ENCODE measurements at regions not wholly inside any gene's neighbourhood (a gene's known extent, or its start where the extent isn't known, plus 50 kb on each side); places are given as distances from the start of the nearest gene placed in this dataset.

DNA sequence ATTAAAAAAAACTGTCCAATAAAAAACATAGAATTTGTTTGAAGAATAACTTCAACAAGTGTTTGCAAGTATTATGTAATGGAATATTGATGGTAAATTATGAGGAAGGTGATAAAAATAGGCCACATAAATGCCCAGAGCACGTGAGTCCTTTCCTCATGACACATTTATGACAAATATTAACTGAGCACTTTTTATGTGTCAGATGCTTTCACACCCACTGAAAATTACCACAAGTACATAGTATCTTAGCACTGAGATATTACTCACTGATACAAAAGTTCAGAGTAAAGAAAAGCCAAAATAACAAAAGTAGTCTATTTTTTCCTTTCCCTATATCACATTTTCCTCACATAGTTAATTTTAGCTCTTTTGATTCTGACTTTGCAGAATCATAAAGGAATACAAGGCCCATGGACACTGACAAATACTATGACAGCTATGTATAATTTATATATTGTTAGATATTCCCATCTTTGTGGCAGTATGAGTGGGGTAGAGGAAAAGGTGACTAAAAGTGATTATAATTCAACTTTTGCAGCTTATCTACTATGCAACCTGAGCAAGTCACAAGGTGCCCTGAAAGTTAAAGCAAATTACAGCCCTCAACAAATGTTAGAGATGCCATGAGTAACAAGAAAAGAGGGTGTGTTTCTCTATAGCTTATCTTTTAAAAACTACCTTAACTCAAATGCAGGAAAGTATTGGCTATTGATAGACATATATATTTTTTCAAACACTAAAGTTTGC is 80.7 kb downstream of the RBMY1D start:
- TF ChIP-seq, protein P1, sequence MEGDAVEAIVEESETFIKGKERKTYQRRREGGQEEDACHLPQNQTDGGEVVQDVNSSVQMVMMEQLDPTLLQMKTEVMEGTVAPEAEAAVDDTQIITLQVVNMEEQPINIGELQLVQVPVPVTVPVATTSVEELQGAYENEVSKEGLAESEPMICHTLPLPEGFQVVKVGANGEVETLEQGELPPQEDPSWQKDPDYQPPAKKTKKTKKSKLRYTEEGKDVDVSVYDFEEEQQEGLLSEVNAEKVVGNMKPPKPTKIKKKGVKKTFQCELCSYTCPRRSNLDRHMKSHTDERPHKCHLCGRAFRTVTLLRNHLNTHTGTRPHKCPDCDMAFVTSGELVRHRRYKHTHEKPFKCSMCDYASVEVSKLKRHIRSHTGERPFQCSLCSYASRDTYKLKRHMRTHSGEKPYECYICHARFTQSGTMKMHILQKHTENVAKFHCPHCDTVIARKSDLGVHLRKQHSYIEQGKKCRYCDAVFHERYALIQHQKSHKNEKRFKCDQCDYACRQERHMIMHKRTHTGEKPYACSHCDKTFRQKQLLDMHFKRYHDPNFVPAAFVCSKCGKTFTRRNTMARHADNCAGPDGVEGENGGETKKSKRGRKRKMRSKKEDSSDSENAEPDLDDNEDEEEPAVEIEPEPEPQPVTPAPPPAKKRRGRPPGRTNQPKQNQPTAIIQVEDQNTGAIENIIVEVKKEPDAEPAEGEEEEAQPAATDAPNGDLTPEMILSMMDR (conservative IDR thresholded peaks at IDR 0.05; ENCODE audit: low read length) = no peak
- no peak for TF ChIP-seq EZH2phosphoT487 (IDR thresholded peaks at IDR 0.05; ENCODE audit: borderline replicate concordance, low read depth, low read length)
